Mesendoderm (in vitro differentiated cells): ENCODE measurements at regions not wholly inside any gene's neighbourhood (a gene's known extent, or its start where the extent isn't known, plus 50 kb on each side); places are given as distances from the start of the nearest gene placed in this dataset.
A peak's percentile ranks its signal among the peaks of the same experiment; 100 is the strongest.

ENCODE experiments used
- DNase-seq: peaks from one replicate; pipeline ENCODE4 v3.0.0; 2013
- H2AK5ac ChIP-seq: 2 replicates; pipeline ENCODE4 v1.6.1; 2013; ENCODE audit warnings: low read length, inconsistent platforms
- H2BK120ac ChIP-seq: 2 replicates; pipeline ENCODE4 v1.6.1; 2013; ENCODE audit warnings: low read depth, mild to moderate bottlenecking, low read length, moderate library complexity, mixed read lengths
- H2BK15ac ChIP-seq: replicated peaks from 2 replicates; pipeline ENCODE4 v1.6.1; 2013; ENCODE audit warnings: low read depth, mild to moderate bottlenecking, moderate library complexity
- H2BK5ac ChIP-seq: 2 replicates; pipeline ENCODE4 v1.6.1; 2013; ENCODE audit warnings: low read length, inconsistent platforms
- H3K18ac ChIP-seq: 2 replicates; pipeline ENCODE4 v1.6.1; 2013; ENCODE audit warnings: mild to moderate bottlenecking, low read length, mixed read lengths
- H3K23ac ChIP-seq: one replicate; pipeline ENCODE4 v1.6.1; 2013; ENCODE audit warnings: low read length
- H3K27ac ChIP-seq: 2 replicates; pipeline ENCODE4 v1.5.1; 2013; ENCODE audit warnings: low read depth, mild to moderate bottlenecking, inconsistent platforms, low read length, moderate library complexity
- H3K27me3 ChIP-seq: 2 replicates; pipeline ENCODE4 v1.6.1; 2013; ENCODE audit warnings: low read length, control low read depth, mild to moderate bottlenecking, inconsistent platforms; ENCODE audit not compliant: insufficient read depth, poor library complexity
- H3K36me3 ChIP-seq: 2 replicates; pipeline ENCODE4 v1.6.1; 2013; ENCODE audit warnings: low read length, inconsistent platforms; ENCODE audit not compliant: control insufficient read depth, insufficient read depth
- H3K4ac ChIP-seq: one replicate; pipeline ENCODE4 v1.6.1; 2013; ENCODE audit warnings: low read depth, mild to moderate bottlenecking, low read length, moderate library complexity
- H3K4me1 ChIP-seq: 2 replicates; pipeline ENCODE4 v1.6.1; 2013; ENCODE audit warnings: low read depth, low read length, inconsistent platforms; ENCODE audit not compliant: control insufficient read depth
- H3K4me2 ChIP-seq: 2 replicates; pipeline ENCODE4 v1.6.1; 2013; ENCODE audit warnings: low read length
- H3K4me3 ChIP-seq: 2 replicates; pipeline ENCODE4 v1.5.1; 2013; ENCODE audit warnings: mild to moderate bottlenecking, low read length
- H3K56ac ChIP-seq: one replicate; pipeline ENCODE4 v1.6.1; 2013; ENCODE audit warnings: low read length
- H3K79me1 ChIP-seq: 2 replicates; pipeline ENCODE4 v1.6.1; 2013; ENCODE audit warnings: low read length, inconsistent platforms
- H3K79me2 ChIP-seq: 2 replicates; pipeline ENCODE4 v1.6.1; 2013; ENCODE audit warnings: mild to moderate bottlenecking, low read length; ENCODE audit not compliant: control insufficient read depth, insufficient read depth
- H3K9ac ChIP-seq: 2 replicates; pipeline ENCODE4 v1.6.1; 2013; ENCODE audit warnings: low read length, inconsistent platforms
- H4K5ac ChIP-seq: one replicate; pipeline ENCODE4 v1.6.1; 2013; ENCODE audit warnings: low read length
- H4K8ac ChIP-seq: one replicate; pipeline ENCODE4 v1.6.1; 2013; ENCODE audit warnings: low read depth, mild to moderate bottlenecking, control low read depth, low read length, moderate library complexity
- WGBS: extraction: QIAGEN DNeasy Blood & Tissue Kit; methylation state at CpG from one replicate; pipeline ENCODE4 v1.1.7; 2013; ENCODE audit warnings: low lambda C conversion rate, missing lambda C conversion rate; ENCODE audit not compliant: insufficient coverage; ENCODE audit errors: extremely low coverage; 5-methylcytosine and 5-hydroxymethylcytosine counted together

GRCh38 chr3:193874997-193875593 is 260.9 kb upstream of the HES1 start:
- Histone ChIP-seq H3K4me2 (no peak overlapping the region), H2AK5ac (no peak overlapping the region), H3K36me3 (no peaks in the 10 kb centered on the region), H3K27me3 (no peaks in the 10 kb centered on the region), H3K9ac (no peak overlapping the region), H3K79me1 (no peaks in the 10 kb centered on the region), H3K27ac (no peak overlapping the region), H3K56ac (peak overlapping the region; percentile 37), H2BK120ac (no peak overlapping the region), H4K8ac (no peak overlapping the region), H4K5ac (no peak overlapping the region), H3K79me2 (no peaks in the 10 kb centered on the region), H2BK15ac (peak overlapping the region; percentile 60), H3K18ac (no peak overlapping the region), H3K4ac (no peak overlapping the region), H3K23ac (no peak overlapping the region), H2BK5ac (no peak overlapping the region), H3K4me1 (peaks cover 13% of the 10 kb centered on the region), H3K4me3 (no peak overlapping the region)
- no CpG with 5 or more reads among the region's 5 CpGs for WGBS
- peak; percentile 61 for DNase-seq

GRCh38 chr3:193875601-193876321 is 260.2 kb upstream of the HES1 start:
- H3K18ac ChIP-seq = no peak overlapping the region
- H2BK15ac ChIP-seq = peak overlapping the region; percentile 60
- peaks cover 12% of the 10 kb centered on the region for H3K4me1 ChIP-seq
- no peak overlapping the region for H3K9ac ChIP-seq
- H3K56ac ChIP-seq = peak overlapping the region; percentile 37
- no peak overlapping the region for H4K8ac ChIP-seq
- no peak overlapping the region for H2BK5ac ChIP-seq
- H3K79me1 ChIP-seq = no peaks in the 10 kb centered on the region
- H3K36me3 ChIP-seq = no peaks in the 10 kb centered on the region
- H2BK120ac ChIP-seq = no peak overlapping the region
- WGBS = no CpG with 5 or more reads among the region's 5 CpGs
- H3K27ac ChIP-seq = no peak overlapping the region
- DNase-seq = no peak
- H3K23ac ChIP-seq = no peak overlapping the region
- H3K79me2 ChIP-seq = no peaks in the 10 kb centered on the region
- H3K4me3 ChIP-seq = no peak overlapping the region
- H3K4me2 ChIP-seq = no peak overlapping the region
- no peak overlapping the region for H3K4ac ChIP-seq
- no peak overlapping the region for H4K5ac ChIP-seq
- H3K27me3 ChIP-seq = no peaks in the 10 kb centered on the region
- H2AK5ac ChIP-seq = no peak overlapping the region

- peak overlapping the region; percentile 4 for H3K27ac ChIP-seq
- no peak overlapping the region for H3K4me3 ChIP-seq
- H4K5ac ChIP-seq = no peak overlapping the region
- peaks cover 12% of the 10 kb centered on the region for H3K4me1 ChIP-seq
- H3K4ac ChIP-seq = no peak overlapping the region
- H2AK5ac ChIP-seq = no peak overlapping the region
- no peaks in the 10 kb centered on the region for H3K36me3 ChIP-seq
- H4K8ac ChIP-seq = no peak overlapping the region
- H3K56ac ChIP-seq = peak overlapping the region; percentile 63
- H3K79me1 ChIP-seq = no peaks in the 10 kb centered on the region
- H3K23ac ChIP-seq = no peak overlapping the region
- no peaks in the 10 kb centered on the region for H3K79me2 ChIP-seq
- H3K9ac ChIP-seq = no peak overlapping the region
- no peaks in the 10 kb centered on the region for H3K27me3 ChIP-seq
- peak overlapping the region; percentile 32 for H2BK5ac ChIP-seq
- peak; percentile 59 for DNase-seq
- no peak overlapping the region for H2BK120ac ChIP-seq
- H3K4me2 ChIP-seq = no peak overlapping the region
- WGBS = no CpG with 5 or more reads among the region's 13 CpGs
- H3K18ac ChIP-seq = no peak overlapping the region
- H2BK15ac ChIP-seq = no peak overlapping the region
Observed at GRCh38 chr3:193879099-193879863, 256.7 kb upstream of the HES1 start.

- Histone ChIP-seq H3K9ac (no peak overlapping the region), H4K5ac (no peak overlapping the region), H3K4me1 (peaks cover 12% of the 10 kb centered on the region), H2BK15ac (no peak overlapping the region), H4K8ac (no peak overlapping the region), H3K4me3 (no peak overlapping the region), H3K56ac (peak overlapping the region; percentile 63), H3K4me2 (no peak overlapping the region), H3K79me2 (no peaks in the 10 kb centered on the region), H3K23ac (no peak overlapping the region), H3K27ac (peak overlapping the region; percentile 4), H2AK5ac (no peak overlapping the region), H3K36me3 (no peaks in the 10 kb centered on the region), H3K4ac (no peak overlapping the region), H2BK120ac (no peak overlapping the region), H3K27me3 (no peaks in the 10 kb centered on the region), H3K18ac (no peak overlapping the region), H2BK5ac (peak overlapping the region; percentile 32), H3K79me1 (no peaks in the 10 kb centered on the region)
- WGBS = no CpG with 5 or more reads among the region's 1 CpG
- DNase-seq = peak; percentile 72
Observed at GRCh38 chr3:193879864-193880242, 256.1 kb upstream of the HES1 start.

GRCh38 chr3:193882091-193882490 is 253.9 kb upstream of the HES1 start:
- H3K18ac ChIP-seq = no peak overlapping the region
- H3K79me1 ChIP-seq = no peaks in the 10 kb centered on the region
- DNase-seq = no peak
- H3K36me3 ChIP-seq = no peaks in the 10 kb centered on the region
- no peak overlapping the region for H3K4me2 ChIP-seq
- no peak overlapping the region for H2AK5ac ChIP-seq
- H3K27ac ChIP-seq = no peak overlapping the region
- H2BK120ac ChIP-seq = no peak overlapping the region
- H3K4me3 ChIP-seq = no peak overlapping the region
- H3K4me1 ChIP-seq = peaks cover 8% of the 10 kb centered on the region
- no peak overlapping the region for H3K4ac ChIP-seq
- no peaks in the 10 kb centered on the region for H3K79me2 ChIP-seq
- H3K23ac ChIP-seq = no peak overlapping the region
- H3K56ac ChIP-seq = no peak overlapping the region
- no peak overlapping the region for H4K8ac ChIP-seq
- no peak overlapping the region for H3K9ac ChIP-seq
- H2BK5ac ChIP-seq = no peak overlapping the region
- no peaks in the 10 kb centered on the region for H3K27me3 ChIP-seq
- no peak overlapping the region for H2BK15ac ChIP-seq
- no peak overlapping the region for H4K5ac ChIP-seq
- WGBS = no CpG with 5 or more reads among the region's 6 CpGs
